WTC11 (cell line): ENCODE measurements at regions not wholly inside any gene's neighbourhood (a gene's known extent, or its start where the extent isn't known, plus 50 kb on each side); places are given as distances from the start of the nearest gene placed in this dataset.

Experiments
- ATAC-seq: fragments of 200-7000 bp; cut with Tn5 transposase; 2 replicates; pipeline ENCODE4 v1.10.0; 2021; ENCODE audit warnings: mild to moderate bottlenecking, moderate library complexity
- CTCF ChIA-PET: fragments of 300-600 bp; sonication (Branson Sonifier 250); formaldehyde crosslinking; loops from one replicate; lab custom pipeline; 2021; ENCODE audit warnings: antibody characterized with exemption; lab: Charles Lee
- POLR2A ChIA-PET: fragments of 350-600 bp; sonication (Branson Sonifier 250); formaldehyde crosslinking; loops from one replicate; lab custom pipeline; 2021; ENCODE audit warnings: antibody characterized with exemption; lab: Charles Lee
- DNase-seq: peaks from one replicate; pipeline ENCODE4 v3.0.0; 2021; ENCODE audit warnings: low spot score
- H3K27ac Mint-ChIP-seq: 2 replicates; pipeline ENCODE4 v1.8.0; 2021; ENCODE audit warnings: mixed read lengths
- H3K27me3 Mint-ChIP-seq: 2 replicates; pipeline ENCODE4 v1.8.0; 2021; ENCODE audit warnings: low read depth, mild to moderate bottlenecking, moderate library complexity, mixed read lengths
- H3K36me3 Mint-ChIP-seq: 2 replicates; pipeline ENCODE4 v1.8.0; 2021; ENCODE audit warnings: mixed read lengths
- H3K4me1 Mint-ChIP-seq: 2 replicates; pipeline ENCODE4 v1.8.0; 2022; ENCODE audit warnings: mixed read lengths
- H3K4me3 Mint-ChIP-seq: 2 replicates; pipeline ENCODE4 v1.8.0; 2021; ENCODE audit warnings: mild to moderate bottlenecking, moderate library complexity, mixed read lengths
- H3K9me3 Mint-ChIP-seq: 2 replicates; pipeline ENCODE4 v1.8.0; 2021; ENCODE audit warnings: mixed read lengths
- CREM ChIP-seq: sonication (generic); formaldehyde crosslinking; IDR thresholded peaks from 2 replicates; pipeline ENCODE4 v1.8.1; 2022; ENCODE audit warnings: mild to moderate bottlenecking, missing genetic modification reagents, moderate library complexity
- FOXK1 ChIP-seq: sonication (generic); formaldehyde crosslinking; IDR thresholded peaks from 2 replicates; pipeline ENCODE4 v1.8.0; 2022; ENCODE audit warnings: mild to moderate bottlenecking, moderate library complexity, missing genetic modification reagents
- NR1H2 ChIP-seq: sonication (generic); formaldehyde crosslinking; IDR thresholded peaks from 2 replicates; pipeline ENCODE4 v1.9.0; 2021; ENCODE audit warnings: mild to moderate bottlenecking, moderate library complexity, missing genetic modification reagents
- RELA ChIP-seq: sonication (generic); formaldehyde crosslinking; IDR thresholded peaks from 2 replicates; pipeline ENCODE4 v1.8.1; 2022; ENCODE audit warnings: missing genetic modification reagents, mild to moderate bottlenecking, borderline replicate concordance
- SOX15 ChIP-seq: fragments of 250-450 bp; sonication (Bioruptor Pico); IDR thresholded peaks from 2 replicates; pipeline ENCODE4 v1.9.0; 2021; ENCODE audit warnings: mild to moderate bottlenecking
- TEAD1 ChIP-seq: sonication (generic); formaldehyde crosslinking; IDR thresholded peaks from 2 replicates; pipeline ENCODE4 v1.8.0; 2022; ENCODE audit warnings: mild to moderate bottlenecking, missing genetic modification reagents
- ZNF416 ChIP-seq: fragments of 250-450 bp; sonication (Bioruptor Pico); IDR thresholded peaks from 2 replicates; pipeline ENCODE4 v1.9.0; 2021; ENCODE audit warnings: mild to moderate bottlenecking, inconsistent platforms
- TF ChIP-seq, protein P1 (sequence below): fragments of 250-450 bp; sonication (Bioruptor Pico); IDR thresholded peaks from 2 replicates; pipeline ENCODE4 v2.1.2; 2022; ENCODE audit warnings: mild to moderate bottlenecking, moderate library complexity
- TF ChIP-seq, protein P2 (sequence below): sonication (generic); formaldehyde crosslinking; IDR thresholded peaks from 2 replicates; pipeline ENCODE4 v1.8.0; 2023; ENCODE audit warnings: missing genetic modification reagents, mild to moderate bottlenecking, borderline replicate concordance
- TF ChIP-seq, protein P3 (sequence below): sonication (generic); formaldehyde crosslinking; IDR thresholded peaks from 2 replicates; pipeline ENCODE4 v1.8.1; 2023; ENCODE audit warnings: mild to moderate bottlenecking, moderate library complexity, missing genetic modification reagents
- TF ChIP-seq, protein P4 (sequence below): sonication (generic); formaldehyde crosslinking; IDR thresholded peaks from 2 replicates; pipeline ENCODE4 v1.8.0; 2022; ENCODE audit warnings: mild to moderate bottlenecking, missing genetic modification reagents
- TF ChIP-seq, protein P5 (sequence below): fragments of 250-450 bp; sonication (Bioruptor Pico); IDR thresholded peaks from 2 replicates; pipeline ENCODE4 v1.9.0; 2021; ENCODE audit warnings: mild to moderate bottlenecking
- TF ChIP-seq, protein P6 (sequence below): fragments of 250-450 bp; sonication (Bioruptor Pico); conservative IDR thresholded peaks from 2 replicates; pipeline ENCODE4 v1.9.0; 2021; ENCODE audit warnings: mild to moderate bottlenecking
- TF ChIP-seq, protein P7 (sequence below): sonication (generic); formaldehyde crosslinking; conservative IDR thresholded peaks from 2 replicates; pipeline ENCODE4 v1.8.1; 2023; ENCODE audit warnings: mild to moderate bottlenecking, low read depth, missing genetic modification reagents, moderate library complexity
- TF ChIP-seq, protein P8 (sequence below): sonication (generic); formaldehyde crosslinking; conservative IDR thresholded peaks from 2 replicates; pipeline ENCODE4 v1.8.1; 2022; ENCODE audit warnings: mild to moderate bottlenecking, missing genetic modification reagents
- TF ChIP-seq, protein P9 (sequence below): sonication (generic); formaldehyde crosslinking; IDR thresholded peaks from 2 replicates; pipeline ENCODE4 v1.8.1; 2022; ENCODE audit warnings: mild to moderate bottlenecking, moderate library complexity, missing genetic modification reagents

DNA sequence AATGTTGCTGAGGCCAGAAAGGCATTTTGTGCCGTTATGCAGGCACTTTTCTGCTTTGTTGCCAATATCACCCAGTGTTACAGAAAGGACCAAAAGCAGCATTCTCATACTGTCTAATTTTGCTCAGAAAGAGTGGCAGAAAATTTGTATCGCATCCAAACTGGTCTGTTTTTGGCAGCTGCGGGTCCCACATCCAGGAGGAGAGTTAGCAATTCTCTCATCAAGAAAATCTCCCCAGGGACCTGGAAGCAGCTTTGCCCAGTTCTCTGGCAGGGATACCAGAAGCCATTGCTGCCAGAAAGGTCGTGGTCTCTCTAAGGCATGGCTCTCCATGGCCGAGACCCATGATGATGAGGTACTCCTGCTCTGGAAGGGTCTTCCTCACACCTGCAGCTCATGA lies 489.2 kb upstream of the ZMIZ1 start (continued):
- TF ChIP-seq, protein P1, sequence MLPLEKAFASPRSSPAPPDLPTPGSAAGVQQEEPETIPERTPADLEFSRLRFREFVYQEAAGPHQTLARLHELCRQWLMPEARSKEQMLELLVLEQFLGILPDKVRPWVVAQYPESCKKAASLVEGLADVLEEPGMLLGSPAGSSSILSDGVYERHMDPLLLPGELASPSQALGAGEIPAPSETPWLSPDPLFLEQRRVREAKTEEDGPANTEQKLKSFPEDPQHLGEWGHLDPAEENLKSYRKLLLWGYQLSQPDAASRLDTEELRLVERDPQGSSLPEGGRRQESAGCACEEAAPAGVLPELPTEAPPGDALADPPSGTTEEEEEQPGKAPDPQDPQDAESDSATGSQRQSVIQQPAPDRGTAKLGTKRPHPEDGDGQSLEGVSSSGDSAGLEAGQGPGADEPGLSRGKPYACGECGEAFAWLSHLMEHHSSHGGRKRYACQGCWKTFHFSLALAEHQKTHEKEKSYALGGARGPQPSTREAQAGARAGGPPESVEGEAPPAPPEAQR (CRISPR knock-in tag): no peak
- TF ChIP-seq, protein P2, sequence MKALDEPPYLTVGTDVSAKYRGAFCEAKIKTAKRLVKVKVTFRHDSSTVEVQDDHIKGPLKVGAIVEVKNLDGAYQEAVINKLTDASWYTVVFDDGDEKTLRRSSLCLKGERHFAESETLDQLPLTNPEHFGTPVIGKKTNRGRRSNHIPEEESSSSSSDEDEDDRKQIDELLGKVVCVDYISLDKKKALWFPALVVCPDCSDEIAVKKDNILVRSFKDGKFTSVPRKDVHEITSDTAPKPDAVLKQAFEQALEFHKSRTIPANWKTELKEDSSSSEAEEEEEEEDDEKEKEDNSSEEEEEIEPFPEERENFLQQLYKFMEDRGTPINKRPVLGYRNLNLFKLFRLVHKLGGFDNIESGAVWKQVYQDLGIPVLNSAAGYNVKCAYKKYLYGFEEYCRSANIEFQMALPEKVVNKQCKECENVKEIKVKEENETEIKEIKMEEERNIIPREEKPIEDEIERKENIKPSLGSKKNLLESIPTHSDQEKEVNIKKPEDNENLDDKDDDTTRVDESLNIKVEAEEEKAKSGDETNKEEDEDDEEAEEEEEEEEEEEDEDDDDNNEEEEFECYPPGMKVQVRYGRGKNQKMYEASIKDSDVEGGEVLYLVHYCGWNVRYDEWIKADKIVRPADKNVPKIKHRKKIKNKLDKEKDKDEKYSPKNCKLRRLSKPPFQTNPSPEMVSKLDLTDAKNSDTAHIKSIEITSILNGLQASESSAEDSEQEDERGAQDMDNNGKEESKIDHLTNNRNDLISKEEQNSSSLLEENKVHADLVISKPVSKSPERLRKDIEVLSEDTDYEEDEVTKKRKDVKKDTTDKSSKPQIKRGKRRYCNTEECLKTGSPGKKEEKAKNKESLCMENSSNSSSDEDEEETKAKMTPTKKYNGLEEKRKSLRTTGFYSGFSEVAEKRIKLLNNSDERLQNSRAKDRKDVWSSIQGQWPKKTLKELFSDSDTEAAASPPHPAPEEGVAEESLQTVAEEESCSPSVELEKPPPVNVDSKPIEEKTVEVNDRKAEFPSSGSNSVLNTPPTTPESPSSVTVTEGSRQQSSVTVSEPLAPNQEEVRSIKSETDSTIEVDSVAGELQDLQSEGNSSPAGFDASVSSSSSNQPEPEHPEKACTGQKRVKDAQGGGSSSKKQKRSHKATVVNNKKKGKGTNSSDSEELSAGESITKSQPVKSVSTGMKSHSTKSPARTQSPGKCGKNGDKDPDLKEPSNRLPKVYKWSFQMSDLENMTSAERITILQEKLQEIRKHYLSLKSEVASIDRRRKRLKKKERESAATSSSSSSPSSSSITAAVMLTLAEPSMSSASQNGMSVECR: no peak
- TF ChIP-seq NR1H2 (CRISPR knock-in tag) (no peak), FOXK1 (no peak)
- TF ChIP-seq, protein P3, sequence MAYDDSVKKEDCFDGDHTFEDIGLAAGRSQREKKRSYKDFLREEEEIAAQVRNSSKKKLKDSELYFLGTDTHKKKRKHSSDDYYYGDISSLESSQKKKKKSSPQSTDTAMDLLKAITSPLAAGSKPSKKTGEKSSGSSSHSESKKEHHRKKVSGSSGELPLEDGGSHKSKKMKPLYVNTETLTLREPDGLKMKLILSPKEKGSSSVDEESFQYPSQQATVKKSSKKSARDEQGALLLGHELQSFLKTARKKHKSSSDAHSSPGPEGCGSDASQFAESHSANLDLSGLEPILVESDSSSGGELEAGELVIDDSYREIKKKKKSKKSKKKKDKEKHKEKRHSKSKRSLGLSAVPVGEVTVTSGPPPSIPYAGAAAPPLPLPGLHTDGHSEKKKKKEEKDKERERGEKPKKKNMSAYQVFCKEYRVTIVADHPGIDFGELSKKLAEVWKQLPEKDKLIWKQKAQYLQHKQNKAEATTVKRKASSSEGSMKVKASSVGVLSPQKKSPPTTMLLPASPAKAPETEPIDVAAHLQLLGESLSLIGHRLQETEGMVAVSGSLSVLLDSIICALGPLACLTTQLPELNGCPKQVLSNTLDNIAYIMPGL (CRISPR knock-in tag): no peak

DNA sequence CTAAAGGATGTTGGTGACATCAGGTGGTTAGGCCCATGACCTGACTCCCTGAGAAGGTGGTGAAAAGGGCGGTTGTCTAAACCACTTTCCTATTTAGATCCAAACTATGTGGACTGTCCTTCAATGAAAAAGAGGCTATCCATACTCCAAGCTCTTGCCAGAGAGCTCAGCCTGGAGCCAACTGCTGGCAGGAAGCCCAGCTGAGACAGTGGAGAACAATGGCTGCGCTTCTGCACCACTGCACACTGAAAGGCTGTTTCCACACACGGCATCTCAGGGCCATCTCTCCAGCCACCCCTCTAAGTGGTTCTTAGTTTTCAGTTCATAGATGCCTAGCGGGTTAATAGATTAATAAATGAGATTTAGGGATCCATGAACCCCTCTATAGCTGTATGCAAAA lies 488.8 kb upstream of the ZMIZ1 start:
- ATAC-seq (no peak), DNase-seq (no peak)
- Mint-ChIP-seq H3K4me3 (no peak overlapping the region), H3K9me3 (no peaks in the 10 kb centered on the region), H3K4me1 (peaks cover 7% of the 10 kb centered on the region), H3K27me3 (peaks cover 4% of the 10 kb centered on the region; the same call in 1 of the 2 replicates), H3K27ac (no peak overlapping the region), H3K36me3 (no peaks in the 10 kb centered on the region)
- POLR2A ChIA-PET: no interaction called here
- CTCF ChIA-PET: no interaction called here
- no peak for TF ChIP-seq CREM (CRISPR knock-in tag)
- TF ChIP-seq TEAD1: no peak
- TF ChIP-seq RELA (CRISPR knock-in tag): no peak
- TF ChIP-seq, protein P4, sequence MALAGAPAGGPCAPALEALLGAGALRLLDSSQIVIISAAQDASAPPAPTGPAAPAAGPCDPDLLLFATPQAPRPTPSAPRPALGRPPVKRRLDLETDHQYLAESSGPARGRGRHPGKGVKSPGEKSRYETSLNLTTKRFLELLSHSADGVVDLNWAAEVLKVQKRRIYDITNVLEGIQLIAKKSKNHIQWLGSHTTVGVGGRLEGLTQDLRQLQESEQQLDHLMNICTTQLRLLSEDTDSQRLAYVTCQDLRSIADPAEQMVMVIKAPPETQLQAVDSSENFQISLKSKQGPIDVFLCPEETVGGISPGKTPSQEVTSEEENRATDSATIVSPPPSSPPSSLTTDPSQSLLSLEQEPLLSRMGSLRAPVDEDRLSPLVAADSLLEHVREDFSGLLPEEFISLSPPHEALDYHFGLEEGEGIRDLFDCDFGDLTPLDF (CRISPR knock-in tag): no peak
- TF ChIP-seq, protein P5, sequence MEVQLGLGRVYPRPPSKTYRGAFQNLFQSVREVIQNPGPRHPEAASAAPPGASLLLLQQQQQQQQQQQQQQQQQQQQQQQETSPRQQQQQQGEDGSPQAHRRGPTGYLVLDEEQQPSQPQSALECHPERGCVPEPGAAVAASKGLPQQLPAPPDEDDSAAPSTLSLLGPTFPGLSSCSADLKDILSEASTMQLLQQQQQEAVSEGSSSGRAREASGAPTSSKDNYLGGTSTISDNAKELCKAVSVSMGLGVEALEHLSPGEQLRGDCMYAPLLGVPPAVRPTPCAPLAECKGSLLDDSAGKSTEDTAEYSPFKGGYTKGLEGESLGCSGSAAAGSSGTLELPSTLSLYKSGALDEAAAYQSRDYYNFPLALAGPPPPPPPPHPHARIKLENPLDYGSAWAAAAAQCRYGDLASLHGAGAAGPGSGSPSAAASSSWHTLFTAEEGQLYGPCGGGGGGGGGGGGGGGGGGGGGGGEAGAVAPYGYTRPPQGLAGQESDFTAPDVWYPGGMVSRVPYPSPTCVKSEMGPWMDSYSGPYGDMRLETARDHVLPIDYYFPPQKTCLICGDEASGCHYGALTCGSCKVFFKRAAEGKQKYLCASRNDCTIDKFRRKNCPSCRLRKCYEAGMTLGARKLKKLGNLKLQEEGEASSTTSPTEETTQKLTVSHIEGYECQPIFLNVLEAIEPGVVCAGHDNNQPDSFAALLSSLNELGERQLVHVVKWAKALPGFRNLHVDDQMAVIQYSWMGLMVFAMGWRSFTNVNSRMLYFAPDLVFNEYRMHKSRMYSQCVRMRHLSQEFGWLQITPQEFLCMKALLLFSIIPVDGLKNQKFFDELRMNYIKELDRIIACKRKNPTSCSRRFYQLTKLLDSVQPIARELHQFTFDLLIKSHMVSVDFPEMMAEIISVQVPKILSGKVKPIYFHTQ (CRISPR knock-in tag): no peak
- TF ChIP-seq, protein P6, sequence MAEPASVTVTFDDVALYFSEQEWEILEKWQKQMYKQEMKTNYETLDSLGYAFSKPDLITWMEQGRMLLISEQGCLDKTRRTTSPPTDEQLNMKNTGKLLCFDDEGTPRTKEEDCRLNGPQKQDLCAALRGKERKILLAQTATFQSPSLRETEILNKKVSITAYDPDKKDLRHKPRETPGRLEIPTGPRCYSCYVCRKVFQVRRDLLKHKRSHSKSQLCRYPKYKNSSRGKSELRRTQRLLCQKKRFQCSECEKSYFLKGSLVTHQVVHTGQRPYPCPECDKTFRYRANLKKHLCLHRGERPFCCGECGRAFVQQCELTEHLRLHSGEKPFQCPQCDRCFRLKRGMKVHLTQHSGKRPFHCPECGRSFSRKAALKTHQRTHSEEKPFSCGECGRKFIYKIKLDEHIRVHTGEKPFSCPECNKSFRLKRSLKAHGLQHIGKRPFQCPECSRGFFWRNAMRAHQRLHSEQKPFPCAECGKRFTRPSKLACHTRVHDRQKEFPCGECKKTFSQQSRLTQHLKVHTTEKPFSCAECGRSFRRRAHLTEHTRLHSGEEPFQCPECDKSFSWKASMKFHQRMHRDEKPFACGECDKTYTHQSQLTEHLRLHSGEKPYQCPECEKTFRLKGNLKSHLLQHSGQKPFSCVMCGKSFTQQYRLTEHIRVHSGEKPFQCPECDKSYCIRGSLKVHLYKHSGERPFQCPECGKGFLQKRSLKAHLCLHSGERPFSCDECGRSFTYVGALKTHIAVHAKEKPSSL (CRISPR knock-in tag): no peak
- TF ChIP-seq, protein P7, sequence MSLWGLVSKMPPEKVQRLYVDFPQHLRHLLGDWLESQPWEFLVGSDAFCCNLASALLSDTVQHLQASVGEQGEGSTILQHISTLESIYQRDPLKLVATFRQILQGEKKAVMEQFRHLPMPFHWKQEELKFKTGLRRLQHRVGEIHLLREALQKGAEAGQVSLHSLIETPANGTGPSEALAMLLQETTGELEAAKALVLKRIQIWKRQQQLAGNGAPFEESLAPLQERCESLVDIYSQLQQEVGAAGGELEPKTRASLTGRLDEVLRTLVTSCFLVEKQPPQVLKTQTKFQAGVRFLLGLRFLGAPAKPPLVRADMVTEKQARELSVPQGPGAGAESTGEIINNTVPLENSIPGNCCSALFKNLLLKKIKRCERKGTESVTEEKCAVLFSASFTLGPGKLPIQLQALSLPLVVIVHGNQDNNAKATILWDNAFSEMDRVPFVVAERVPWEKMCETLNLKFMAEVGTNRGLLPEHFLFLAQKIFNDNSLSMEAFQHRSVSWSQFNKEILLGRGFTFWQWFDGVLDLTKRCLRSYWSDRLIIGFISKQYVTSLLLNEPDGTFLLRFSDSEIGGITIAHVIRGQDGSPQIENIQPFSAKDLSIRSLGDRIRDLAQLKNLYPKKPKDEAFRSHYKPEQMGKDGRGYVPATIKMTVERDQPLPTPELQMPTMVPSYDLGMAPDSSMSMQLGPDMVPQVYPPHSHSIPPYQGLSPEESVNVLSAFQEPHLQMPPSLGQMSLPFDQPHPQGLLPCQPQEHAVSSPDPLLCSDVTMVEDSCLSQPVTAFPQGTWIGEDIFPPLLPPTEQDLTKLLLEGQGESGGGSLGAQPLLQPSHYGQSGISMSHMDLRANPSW (CRISPR knock-in tag): no peak
- TF ChIP-seq SOX15 (CRISPR knock-in tag): no peak
- TF ChIP-seq ZNF416: no peak
- TF ChIP-seq, protein P8, sequence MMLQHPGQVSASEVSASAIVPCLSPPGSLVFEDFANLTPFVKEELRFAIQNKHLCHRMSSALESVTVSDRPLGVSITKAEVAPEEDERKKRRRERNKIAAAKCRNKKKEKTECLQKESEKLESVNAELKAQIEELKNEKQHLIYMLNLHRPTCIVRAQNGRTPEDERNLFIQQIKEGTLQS (CRISPR knock-in tag): no peak
- TF ChIP-seq, protein P9, sequence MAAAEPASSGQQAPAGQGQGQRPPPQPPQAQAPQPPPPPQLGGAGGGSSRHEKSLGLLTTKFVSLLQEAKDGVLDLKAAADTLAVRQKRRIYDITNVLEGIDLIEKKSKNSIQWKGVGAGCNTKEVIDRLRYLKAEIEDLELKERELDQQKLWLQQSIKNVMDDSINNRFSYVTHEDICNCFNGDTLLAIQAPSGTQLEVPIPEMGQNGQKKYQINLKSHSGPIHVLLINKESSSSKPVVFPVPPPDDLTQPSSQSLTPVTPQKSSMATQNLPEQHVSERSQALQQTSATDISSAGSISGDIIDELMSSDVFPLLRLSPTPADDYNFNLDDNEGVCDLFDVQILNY: no peak
